Activated CD4-positive, alpha-beta memory T cell treated with anti-CD3 and anti-CD28 coated beads, Interleukin-2, amount 10 ng/mL, durations not matched to agents 7 days and 5 days (primary cell): ENCODE measurements at regions not wholly inside any gene's neighbourhood (a gene's known extent, or its start where the extent isn't known, plus 50 kb on each side); places are given as distances from the start of the nearest gene placed in this dataset.

Source experiments
- CTCF ChIA-PET: fragments of 350-600 bp; sonication (Branson Sonifier 250); formaldehyde crosslinking; loops from one replicate; lab custom pipeline; 2021; ENCODE audit warnings: antibody characterized with exemption, inconsistent platforms; lab: Charles Lee
- POLR2A ChIA-PET: fragments of 350-600 bp; sonication (Branson Sonifier 250); formaldehyde crosslinking; loops from one replicate; lab custom pipeline; 2021; ENCODE audit warnings: antibody characterized with exemption; lab: Charles Lee
- DNase-seq: peaks from one replicate; pipeline ENCODE4 v3.0.0-alpha.2; 2020
- H3K27ac Mint-ChIP-seq: one replicate; pipeline ENCODE4 v1.8.0; 2021; ENCODE audit warnings: mild to moderate bottlenecking, mixed read lengths
- H3K27me3 Mint-ChIP-seq: one replicate; pipeline ENCODE4 v1.8.0; 2021; ENCODE audit warnings: mixed read lengths
- H3K36me3 Mint-ChIP-seq: one replicate; pipeline ENCODE4 v1.8.0; 2021; ENCODE audit warnings: low read depth, mixed read lengths
- H3K4me1 Mint-ChIP-seq: one replicate; pipeline ENCODE4 v1.8.0; 2021; ENCODE audit warnings: mixed read lengths
- H3K4me3 Mint-ChIP-seq: one replicate; pipeline ENCODE4 v1.8.0; 2021; ENCODE audit warnings: mild to moderate bottlenecking, mixed read lengths
- H3K9me3 Mint-ChIP-seq: one replicate; pipeline ENCODE4 v1.8.0; 2021; ENCODE audit warnings: mixed read lengths

- Mint-ChIP-seq H3K36me3 (no peaks in the 10 kb centered on the region), H3K4me1 (no peaks in the 10 kb centered on the region)
- POLR2A ChIA-PET = no interaction called here
Measured at GRCh38 chr19:28404472-28404871, 808.5 kb downstream of the UQCRFS1 start.

GRCh38 chr19:28403690-28404089, 809.3 kb downstream of the UQCRFS1 start:
- Mint-ChIP-seq H3K36me3 (no peaks in the 10 kb centered on the region), H3K9me3 (peaks cover 30% of the 10 kb centered on the region), H3K27ac (no peak overlapping the region), H3K4me1 (no peaks in the 10 kb centered on the region), H3K27me3 (no peaks in the 10 kb centered on the region), H3K4me3 (no peak overlapping the region)
- DNase-seq = no peak
- CTCF ChIA-PET = no interaction called here
- POLR2A ChIA-PET = no interaction called here

More at GRCh38 chr19:28404472-28404871, 808.5 kb downstream of the UQCRFS1 start:
- no peak for DNase-seq
- CTCF ChIA-PET = no interaction called here
- no peaks in the 10 kb centered on the region for H3K27me3 Mint-ChIP-seq
- H3K4me3 Mint-ChIP-seq = no peak overlapping the region
- peaks cover 26% of the 10 kb centered on the region for H3K9me3 Mint-ChIP-seq
- H3K27ac Mint-ChIP-seq = no peak overlapping the region

GRCh38 chr19:28402701-28403290, 810.2 kb downstream of the UQCRFS1 start:
- ChIA-PET CTCF (no interaction called here), POLR2A (no interaction called here)
- H3K27me3 Mint-ChIP-seq = no peaks in the 10 kb centered on the region
- H3K9me3 Mint-ChIP-seq = peaks cover 34% of the 10 kb centered on the region
- H3K27ac Mint-ChIP-seq = no peak overlapping the region
- H3K4me3 Mint-ChIP-seq = no peak overlapping the region
- no peaks in the 10 kb centered on the region for H3K4me1 Mint-ChIP-seq
- DNase-seq = no peak
- H3K36me3 Mint-ChIP-seq = no peaks in the 10 kb centered on the region

- peaks cover 40% of the 10 kb centered on the region for H3K9me3 Mint-ChIP-seq
- no peak overlapping the region for H3K4me3 Mint-ChIP-seq
- ChIA-PET POLR2A (interaction anchor here (0.5 kb wide), 1 partner anchor 14 kb away, joined by 3 read pairs; no protein-coding TSS in a partner anchor), CTCF (no interaction called here)
- DNase-seq = no peak
- no peak overlapping the region for H3K27ac Mint-ChIP-seq
- H3K4me1 Mint-ChIP-seq = no peaks in the 10 kb centered on the region
- no peaks in the 10 kb centered on the region for H3K27me3 Mint-ChIP-seq
- no peaks in the 10 kb centered on the region for H3K36me3 Mint-ChIP-seq
Measured at GRCh38 chr19:28401739-28402424, 811.1 kb downstream of the UQCRFS1 start.

GRCh38 chr19:28400953-28401671, 811.8 kb downstream of the UQCRFS1 start:
- no peaks in the 10 kb centered on the region for H3K4me1 Mint-ChIP-seq
- no peak overlapping the region for H3K4me3 Mint-ChIP-seq
- H3K27me3 Mint-ChIP-seq = no peaks in the 10 kb centered on the region
- ChIA-PET POLR2A (interaction anchor here (0.5 kb wide), 1 partner anchor 14 kb away, joined by 3 read pairs; no protein-coding TSS in a partner anchor), CTCF (no interaction called here)
- no peak for DNase-seq
- no peak overlapping the region for H3K27ac Mint-ChIP-seq
- peaks cover 41% of the 10 kb centered on the region for H3K9me3 Mint-ChIP-seq
- H3K36me3 Mint-ChIP-seq = no peaks in the 10 kb centered on the region

GRCh38 chr19:28399187-28399586, 813.8 kb downstream of the UQCRFS1 start:
- no peaks in the 10 kb centered on the region for H3K36me3 Mint-ChIP-seq
- no peak for DNase-seq
- H3K4me1 Mint-ChIP-seq = no peaks in the 10 kb centered on the region
- peaks cover 42% of the 10 kb centered on the region for H3K9me3 Mint-ChIP-seq
- ChIA-PET POLR2A (no interaction called here), CTCF (no interaction called here)
- H3K27me3 Mint-ChIP-seq = no peaks in the 10 kb centered on the region
- H3K4me3 Mint-ChIP-seq = no peak overlapping the region
- H3K27ac Mint-ChIP-seq = no peak overlapping the region

- no peak for DNase-seq
- Mint-ChIP-seq H3K27me3 (no peaks in the 10 kb centered on the region), H3K4me3 (no peak overlapping the region), H3K4me1 (no peaks in the 10 kb centered on the region), H3K9me3 (peaks cover 36% of the 10 kb centered on the region), H3K27ac (no peak overlapping the region), H3K36me3 (no peaks in the 10 kb centered on the region)
- CTCF ChIA-PET = no interaction called here
- POLR2A ChIA-PET = no interaction called here
Measured at GRCh38 chr19:28397800-28398199, 815.2 kb downstream of the UQCRFS1 start.

GRCh38 chr19:28397306-28397705, 815.6 kb downstream of the UQCRFS1 start:
- no peaks in the 10 kb centered on the region for H3K27me3 Mint-ChIP-seq
- no peak overlapping the region for H3K4me3 Mint-ChIP-seq
- CTCF ChIA-PET = no interaction called here
- no peaks in the 10 kb centered on the region for H3K36me3 Mint-ChIP-seq
- peaks cover 33% of the 10 kb centered on the region for H3K9me3 Mint-ChIP-seq
- POLR2A ChIA-PET = no interaction called here
- DNase-seq = no peak
- no peak overlapping the region for H3K27ac Mint-ChIP-seq
- H3K4me1 Mint-ChIP-seq = no peaks in the 10 kb centered on the region

GRCh38 chr19:28396287-28396831, 816.6 kb downstream of the UQCRFS1 start:
- no peak overlapping the region for H3K4me3 Mint-ChIP-seq
- H3K9me3 Mint-ChIP-seq = peaks cover 30% of the 10 kb centered on the region
- H3K27me3 Mint-ChIP-seq = no peaks in the 10 kb centered on the region
- DNase-seq = no peak
- POLR2A ChIA-PET = no interaction called here
- H3K4me1 Mint-ChIP-seq = no peaks in the 10 kb centered on the region
- H3K36me3 Mint-ChIP-seq = no peaks in the 10 kb centered on the region
- H3K27ac Mint-ChIP-seq = no peak overlapping the region
- CTCF ChIA-PET = no interaction called here

- CTCF ChIA-PET = no interaction called here
- Mint-ChIP-seq H3K9me3 (peaks cover 27% of the 10 kb centered on the region), H3K27me3 (no peaks in the 10 kb centered on the region), H3K4me3 (no peak overlapping the region), H3K27ac (no peak overlapping the region), H3K4me1 (no peaks in the 10 kb centered on the region), H3K36me3 (no peaks in the 10 kb centered on the region)
- POLR2A ChIA-PET = no interaction called here
- DNase-seq = no peak
Measured at GRCh38 chr19:28394725-28395124, 818.2 kb downstream of the UQCRFS1 start.

- no peaks in the 10 kb centered on the region for H3K36me3 Mint-ChIP-seq
- H3K9me3 Mint-ChIP-seq = peaks cover 23% of the 10 kb centered on the region
- H3K4me3 Mint-ChIP-seq = no peak overlapping the region
- no peak for DNase-seq
- ChIA-PET POLR2A (no interaction called here), CTCF (no interaction called here)
- H3K27me3 Mint-ChIP-seq = no peaks in the 10 kb centered on the region
- no peak overlapping the region for H3K27ac Mint-ChIP-seq
- no peaks in the 10 kb centered on the region for H3K4me1 Mint-ChIP-seq
Measured at GRCh38 chr19:28393574-28394336, 819.2 kb downstream of the UQCRFS1 start.

- ChIA-PET CTCF (no interaction called here), POLR2A (no interaction called here)
- Mint-ChIP-seq H3K27me3 (no peaks in the 10 kb centered on the region), H3K4me1 (no peaks in the 10 kb centered on the region), H3K27ac (no peak overlapping the region), H3K36me3 (no peaks in the 10 kb centered on the region), H3K4me3 (no peak overlapping the region), H3K9me3 (peaks cover 13% of the 10 kb centered on the region)
- DNase-seq = no peak
Measured at GRCh38 chr19:28388988-28389387, 824.0 kb downstream of the UQCRFS1 start.

GRCh38 chr19:28387507-28387906, 825.4 kb downstream of the UQCRFS1 start:
- no peak for DNase-seq
- no peaks in the 10 kb centered on the region for H3K36me3 Mint-ChIP-seq
- H3K9me3 Mint-ChIP-seq = peaks cover 13% of the 10 kb centered on the region
- CTCF ChIA-PET = no interaction called here
- no peaks in the 10 kb centered on the region for H3K27me3 Mint-ChIP-seq
- H3K4me3 Mint-ChIP-seq = no peak overlapping the region
- H3K4me1 Mint-ChIP-seq = no peaks in the 10 kb centered on the region
- POLR2A ChIA-PET = interaction anchor here (0.8 kb wide), 1 partner anchor 14 kb away, joined by 3 read pairs; no protein-coding TSS in a partner anchor
- H3K27ac Mint-ChIP-seq = no peak overlapping the region
